Testis (tissue), 2 donors: ENCODE measurements at regions not wholly inside any gene's neighbourhood (a gene's known extent, or its start where the extent isn't known, plus 50 kb on each side); places are given as distances from the start of the nearest gene placed in this dataset.

Source experiments
- POLR2A ChIP-seq: fragments of 450-650 bp; IDR thresholded peaks from one replicate; pipeline ENCODE4 v1.6.1; 2017; ENCODE audit warnings: antibody characterized with exemption, mild to moderate bottlenecking, moderate library complexity
- TF ChIP-seq, protein P1 (sequence below), 3 experiments: fragments of 450-650 bp in 2 of 3; fragments of 200-600 bp in 1 of 3; sonication (generic) in 1 of 3; IDR thresholded peaks; one replicate each; pipeline ENCODE4 v1.5.1; 2016 to 2019; ENCODE audit warnings: antibody characterized with exemption in 3 of 3, mild to moderate bottlenecking in 2 of 3, moderate library complexity in 1 of 3

DNA sequence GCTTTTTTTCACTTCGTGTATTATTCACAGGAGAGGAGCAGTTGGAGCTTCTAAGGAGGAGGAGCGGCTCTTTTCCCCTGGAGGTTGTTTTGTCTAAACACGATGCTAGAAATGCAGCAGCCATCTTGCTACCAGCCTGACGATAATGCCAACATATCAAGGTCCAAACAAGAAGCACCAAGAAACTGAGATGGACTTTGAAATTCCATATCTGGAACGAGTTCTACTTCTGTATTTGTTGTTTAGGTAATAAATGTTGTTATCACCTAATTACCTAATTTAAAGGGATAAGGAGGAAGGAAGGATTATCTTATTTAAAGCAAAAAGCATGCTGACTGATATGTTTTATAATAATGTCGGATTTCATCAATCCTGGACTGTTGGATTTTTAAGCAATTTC, 174.4 kb upstream of the TMPO start:
- TF ChIP-seq, protein P1, sequence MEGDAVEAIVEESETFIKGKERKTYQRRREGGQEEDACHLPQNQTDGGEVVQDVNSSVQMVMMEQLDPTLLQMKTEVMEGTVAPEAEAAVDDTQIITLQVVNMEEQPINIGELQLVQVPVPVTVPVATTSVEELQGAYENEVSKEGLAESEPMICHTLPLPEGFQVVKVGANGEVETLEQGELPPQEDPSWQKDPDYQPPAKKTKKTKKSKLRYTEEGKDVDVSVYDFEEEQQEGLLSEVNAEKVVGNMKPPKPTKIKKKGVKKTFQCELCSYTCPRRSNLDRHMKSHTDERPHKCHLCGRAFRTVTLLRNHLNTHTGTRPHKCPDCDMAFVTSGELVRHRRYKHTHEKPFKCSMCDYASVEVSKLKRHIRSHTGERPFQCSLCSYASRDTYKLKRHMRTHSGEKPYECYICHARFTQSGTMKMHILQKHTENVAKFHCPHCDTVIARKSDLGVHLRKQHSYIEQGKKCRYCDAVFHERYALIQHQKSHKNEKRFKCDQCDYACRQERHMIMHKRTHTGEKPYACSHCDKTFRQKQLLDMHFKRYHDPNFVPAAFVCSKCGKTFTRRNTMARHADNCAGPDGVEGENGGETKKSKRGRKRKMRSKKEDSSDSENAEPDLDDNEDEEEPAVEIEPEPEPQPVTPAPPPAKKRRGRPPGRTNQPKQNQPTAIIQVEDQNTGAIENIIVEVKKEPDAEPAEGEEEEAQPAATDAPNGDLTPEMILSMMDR (IDR thresholded peaks at IDR 0.05), result no peak
- TF ChIP-seq POLR2A, result no peak
